HG03558 (cell line): ENCODE measurements at regions not wholly inside any gene's neighbourhood (a gene's known extent, or its start where the extent isn't known, plus 50 kb on each side); places are given as distances from the start of the nearest gene placed in this dataset.

Experiments used
- ATAC-seq: cut with Tn5 transposase; IDR thresholded peaks from one replicate; pipeline ENCODE4 v1.9.1; 2021; ENCODE audit warnings: moderate number of reproducible peaks; ENCODE audit not compliant: unreplicated experiment; ENCODE audit errors: extremely low read depth

- no peak for ATAC-seq
These were observed 799.6 kb upstream of the ID2 start for GRCh38 chr2:7882296-7882695.

- ATAC-seq: no peak
These were observed 797.5 kb upstream of the ID2 start for GRCh38 chr2:7884338-7884737.

GRCh38 chr2:7886666-7887065 lies 795.2 kb upstream of the ID2 start:
- no peak for ATAC-seq

- no peak for ATAC-seq
These were observed 794.4 kb upstream of the ID2 start for GRCh38 chr2:7887441-7887840.

- ATAC-seq: no peak
These were observed 793.0 kb upstream of the ID2 start for GRCh38 chr2:7888876-7889275.

- ATAC-seq: no peak
These were observed 790.5 kb upstream of the ID2 start for GRCh38 chr2:7891312-7891711.

- no peak for ATAC-seq
These were observed 786.6 kb upstream of the ID2 start for GRCh38 chr2:7895289-7895688.

GRCh38 chr2:7896940-7897487 lies 784.8 kb upstream of the ID2 start:
- ATAC-seq: no peak

- no peak for ATAC-seq
These were observed 782.6 kb upstream of the ID2 start for GRCh38 chr2:7899241-7899640.

- no peak for ATAC-seq
These were observed 781.9 kb upstream of the ID2 start for GRCh38 chr2:7899923-7900322.

GRCh38 chr2:7900593-7900992 lies 781.3 kb upstream of the ID2 start:
- no peak for ATAC-seq

GRCh38 chr2:7902251-7902765 lies 779.5 kb upstream of the ID2 start:
- no peak for ATAC-seq

GRCh38 chr2:7904319-7904718 lies 777.5 kb upstream of the ID2 start:
- no peak for ATAC-seq

- ATAC-seq: no peak
These were observed 776.1 kb upstream of the ID2 start for GRCh38 chr2:7905756-7906155.

GRCh38 chr2:7906431-7906830 lies 775.4 kb upstream of the ID2 start:
- no peak for ATAC-seq

GRCh38 chr2:7907041-7907440 lies 774.8 kb upstream of the ID2 start:
- ATAC-seq: no peak

- ATAC-seq: no peak
These were observed 771.1 kb upstream of the ID2 start for GRCh38 chr2:7910752-7911151.

GRCh38 chr2:7911196-7911595 lies 770.7 kb upstream of the ID2 start:
- no peak for ATAC-seq

- ATAC-seq: no peak
These were observed 767.9 kb upstream of the ID2 start for GRCh38 chr2:7913974-7914373.

- ATAC-seq: no peak
These were observed 766.4 kb upstream of the ID2 start for GRCh38 chr2:7915302-7916091.

- ATAC-seq: no peak
These were observed 765.2 kb upstream of the ID2 start for GRCh38 chr2:7916670-7917069.

- ATAC-seq: no peak
These were observed 762.3 kb upstream of the ID2 start for GRCh38 chr2:7919510-7919909.
